ENCODE measurements at regions not wholly inside any gene's neighbourhood (a gene's known extent, or its start where the extent isn't known, plus 50 kb on each side); places are given as distances from the start of the nearest gene placed in this dataset.

DNA sequence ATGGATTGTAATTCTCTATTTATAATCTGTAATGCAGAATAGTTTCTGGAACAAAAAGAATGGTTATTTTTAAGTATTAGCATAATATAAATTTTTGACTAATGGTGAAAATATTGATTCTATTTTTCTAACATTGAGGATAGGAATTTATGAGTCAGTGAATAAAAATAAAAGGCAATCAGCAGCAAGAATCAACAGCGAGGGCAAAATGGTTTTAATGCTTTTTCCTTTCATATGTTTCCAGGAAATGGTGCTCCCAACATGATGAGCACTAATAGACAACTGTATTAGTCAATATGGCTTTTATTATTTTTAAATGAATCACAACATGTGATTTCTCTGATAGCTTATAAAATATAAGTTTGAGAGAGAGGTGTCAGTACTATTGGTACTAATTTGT is 90.7 kb upstream of the TFPI start:
- TF ChIP-seq, protein P1, sequence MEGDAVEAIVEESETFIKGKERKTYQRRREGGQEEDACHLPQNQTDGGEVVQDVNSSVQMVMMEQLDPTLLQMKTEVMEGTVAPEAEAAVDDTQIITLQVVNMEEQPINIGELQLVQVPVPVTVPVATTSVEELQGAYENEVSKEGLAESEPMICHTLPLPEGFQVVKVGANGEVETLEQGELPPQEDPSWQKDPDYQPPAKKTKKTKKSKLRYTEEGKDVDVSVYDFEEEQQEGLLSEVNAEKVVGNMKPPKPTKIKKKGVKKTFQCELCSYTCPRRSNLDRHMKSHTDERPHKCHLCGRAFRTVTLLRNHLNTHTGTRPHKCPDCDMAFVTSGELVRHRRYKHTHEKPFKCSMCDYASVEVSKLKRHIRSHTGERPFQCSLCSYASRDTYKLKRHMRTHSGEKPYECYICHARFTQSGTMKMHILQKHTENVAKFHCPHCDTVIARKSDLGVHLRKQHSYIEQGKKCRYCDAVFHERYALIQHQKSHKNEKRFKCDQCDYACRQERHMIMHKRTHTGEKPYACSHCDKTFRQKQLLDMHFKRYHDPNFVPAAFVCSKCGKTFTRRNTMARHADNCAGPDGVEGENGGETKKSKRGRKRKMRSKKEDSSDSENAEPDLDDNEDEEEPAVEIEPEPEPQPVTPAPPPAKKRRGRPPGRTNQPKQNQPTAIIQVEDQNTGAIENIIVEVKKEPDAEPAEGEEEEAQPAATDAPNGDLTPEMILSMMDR (IDR thresholded peaks at IDR 0.05) = no peak
- no peak for TF ChIP-seq POLR2A (IDR thresholded peaks at IDR 0.05)
